Astrocyte (in vitro differentiated cells and primary cell): ENCODE measurements at regions not wholly inside any gene's neighbourhood (a gene's known extent, or its start where the extent isn't known, plus 50 kb on each side); places are given as distances from the start of the nearest gene placed in this dataset.

Source experiments
- CTCF ChIP-seq: IDR thresholded peaks from 2 replicates; pipeline ENCODE4 v1.5.1; 2011; ENCODE audit warnings: low read depth, mild to moderate bottlenecking, inconsistent platforms, low read length, moderate library complexity; ENCODE audit not compliant: insufficient read depth
- EZH2 ChIP-seq: IDR thresholded peaks from 2 replicates; pipeline ENCODE4 v1.6.1; 2012; ENCODE audit warnings: mild to moderate bottlenecking, low read length, inconsistent platforms; ENCODE audit not compliant: insufficient read depth

- TF ChIP-seq CTCF (no peak), EZH2 (no peak)
Measured at GRCh38 chr11:116598036-116598435, 174.8 kb downstream of the BUD13 start.
